ENCODE measurements at regions not wholly inside any gene's neighbourhood (a gene's known extent, or its start where the extent isn't known, plus 50 kb on each side); places are given as distances from the start of the nearest gene placed in this dataset.

DNA sequence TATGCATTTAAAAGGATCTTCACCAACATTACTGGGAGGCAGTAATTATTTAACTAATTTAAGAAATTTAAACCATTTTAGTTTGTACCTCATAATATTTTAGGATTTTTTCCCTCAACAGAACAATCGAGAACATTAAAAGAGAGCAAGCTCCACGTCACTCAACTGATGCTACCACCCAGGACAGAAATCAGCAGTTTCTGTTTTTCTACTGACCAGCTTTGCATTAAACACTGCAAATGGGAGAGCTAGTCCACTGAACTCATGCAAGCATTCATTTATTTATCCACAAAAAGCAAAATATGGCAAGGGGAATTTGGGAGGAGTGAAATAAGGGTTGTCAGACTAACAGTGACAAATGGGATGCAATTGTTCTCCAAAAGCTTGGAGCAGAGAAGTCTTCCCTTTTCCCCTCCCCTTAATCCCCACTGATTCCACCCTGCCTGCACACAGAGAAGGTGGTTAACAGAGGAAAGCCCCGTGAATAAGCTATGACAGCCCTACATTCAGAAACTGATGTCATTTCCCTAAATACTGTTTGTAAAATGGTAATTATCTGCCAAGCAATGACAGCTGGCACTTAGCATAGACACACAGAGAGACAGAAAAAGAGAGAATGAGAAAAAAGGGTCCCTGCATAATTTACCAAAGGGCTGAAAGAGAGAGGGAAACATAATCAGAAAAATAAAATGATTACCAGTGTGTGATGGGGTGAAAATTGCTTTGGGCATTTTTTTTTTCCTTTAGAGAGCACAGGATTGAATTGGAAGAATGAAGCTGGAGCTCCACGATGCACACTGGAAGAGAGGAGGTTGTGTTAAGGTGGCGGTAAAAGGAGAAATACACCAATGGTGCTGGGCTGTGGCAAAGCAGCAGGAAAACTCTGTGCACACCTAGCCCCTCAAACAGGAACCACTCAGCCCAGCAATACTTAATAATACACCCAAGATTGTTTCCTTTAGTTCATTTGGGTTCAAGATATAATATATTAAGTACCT is 777.4 kb downstream of the TUSC7 start:
- Histone ChIP-seq H3K9me3 (replicated peaks; ENCODE audit: insufficient read depth, low read length) (no peaks in the 10 kb centered on the region), H4K20me1 (ENCODE audit: insufficient read depth, low read length) (no peaks in the 10 kb centered on the region), H2AFZ (ENCODE audit: low read length) (peak overlapping the region; percentile 22; the same call in 1 of the 2 replicates), H3K4me3 (ENCODE audit: low read length) (no peak overlapping the region), H3F3A (ENCODE audit: insufficient read depth, low read length) (peaks cover 3% of the 10 kb centered on the region; the same call in 1 of the 2 replicates), H3K36me3 (replicated peaks; ENCODE audit: insufficient read depth, low read length) (no peaks in the 10 kb centered on the region), H3K27ac (ENCODE audit: low read length) (peak overlapping the region; percentile 50; the same call in 1 of the 2 replicates), H3K9me2 (replicated peaks; ENCODE audit: insufficient read depth, low read length) (no peaks in the 10 kb centered on the region), H3K4me1 (ENCODE audit: low read length) (no peaks in the 10 kb centered on the region), H3K79me2 (ENCODE audit: low read length) (no peaks in the 10 kb centered on the region), H3K9ac (ENCODE audit: low read length) (peak overlapping the region; percentile 5; the same call in 1 of the 2 replicates), H3K4me2 (ENCODE audit: low read depth, low read length) (peak overlapping the region; percentile 23; the same call in 1 of the 2 replicates), H3K27me3 (replicated peaks; ENCODE audit: insufficient read depth, low read length) (no peaks in the 10 kb centered on the region)
- no peak for TF ChIP-seq EZH2phosphoT487 (IDR thresholded peaks at IDR 0.05; ENCODE audit: low read length)
- TF ChIP-seq, protein P1, sequence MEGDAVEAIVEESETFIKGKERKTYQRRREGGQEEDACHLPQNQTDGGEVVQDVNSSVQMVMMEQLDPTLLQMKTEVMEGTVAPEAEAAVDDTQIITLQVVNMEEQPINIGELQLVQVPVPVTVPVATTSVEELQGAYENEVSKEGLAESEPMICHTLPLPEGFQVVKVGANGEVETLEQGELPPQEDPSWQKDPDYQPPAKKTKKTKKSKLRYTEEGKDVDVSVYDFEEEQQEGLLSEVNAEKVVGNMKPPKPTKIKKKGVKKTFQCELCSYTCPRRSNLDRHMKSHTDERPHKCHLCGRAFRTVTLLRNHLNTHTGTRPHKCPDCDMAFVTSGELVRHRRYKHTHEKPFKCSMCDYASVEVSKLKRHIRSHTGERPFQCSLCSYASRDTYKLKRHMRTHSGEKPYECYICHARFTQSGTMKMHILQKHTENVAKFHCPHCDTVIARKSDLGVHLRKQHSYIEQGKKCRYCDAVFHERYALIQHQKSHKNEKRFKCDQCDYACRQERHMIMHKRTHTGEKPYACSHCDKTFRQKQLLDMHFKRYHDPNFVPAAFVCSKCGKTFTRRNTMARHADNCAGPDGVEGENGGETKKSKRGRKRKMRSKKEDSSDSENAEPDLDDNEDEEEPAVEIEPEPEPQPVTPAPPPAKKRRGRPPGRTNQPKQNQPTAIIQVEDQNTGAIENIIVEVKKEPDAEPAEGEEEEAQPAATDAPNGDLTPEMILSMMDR (IDR thresholded peaks at IDR 0.05; ENCODE audit: low read length) = no peak
- TF ChIP-seq EZH2 (optimal IDR thresholded peaks at IDR 0.05; ENCODE audit: low read depth, low read length) = no peak
- peak; percentile 65 for DNase-seq

DNA sequence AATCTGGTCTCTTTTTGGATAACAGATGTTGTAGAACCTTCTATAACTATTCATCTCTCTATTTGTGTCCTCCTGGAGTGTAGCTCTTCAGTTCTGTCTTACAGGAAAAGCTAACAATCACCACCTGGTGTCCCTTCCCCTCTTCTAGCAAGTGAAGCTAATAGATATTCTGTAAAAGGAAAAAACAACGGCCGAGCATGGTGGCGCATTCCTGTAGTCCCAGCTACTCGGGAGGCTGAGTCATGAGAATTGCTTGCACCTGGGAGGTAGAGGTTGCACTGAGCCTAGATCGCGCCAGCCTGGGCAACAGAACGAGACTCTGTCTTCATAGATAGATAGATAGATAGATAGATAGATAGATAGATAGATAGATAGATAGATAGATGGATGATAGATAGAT is 779.4 kb downstream of the TUSC7 start:
- H3K79me2 ChIP-seq (ENCODE audit: low read length) = no peaks in the 10 kb centered on the region
- H3K9ac ChIP-seq (ENCODE audit: low read length) = no peak overlapping the region
- H2AFZ ChIP-seq (ENCODE audit: low read length) = no peak overlapping the region

DNA sequence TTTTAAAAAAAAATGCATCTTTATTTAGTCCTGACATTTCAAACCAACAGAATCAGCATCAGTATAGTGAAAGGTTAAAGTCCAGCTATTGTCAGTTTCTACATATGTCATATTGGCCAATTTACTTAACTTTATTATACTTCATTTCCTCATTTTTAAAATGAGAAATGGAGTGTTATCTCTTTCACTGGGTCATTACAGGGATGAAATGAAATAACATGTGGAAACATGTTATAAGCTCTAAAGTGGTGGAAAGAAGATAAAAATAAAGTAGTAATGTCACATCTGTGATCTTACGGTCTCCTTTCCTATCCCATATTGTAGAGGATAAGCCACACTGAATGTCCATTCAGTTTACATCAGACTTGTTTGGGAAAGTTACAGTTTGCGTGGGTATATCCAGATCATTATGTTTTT is 780.1 kb downstream of the TUSC7 start:
- TF ChIP-seq, protein P1 (IDR thresholded peaks at IDR 0.05; ENCODE audit: low read length) = no peak
- TF ChIP-seq EZH2 (optimal IDR thresholded peaks at IDR 0.05; ENCODE audit: low read depth, low read length) = no peak
- no peak overlapping the region for H3K27ac ChIP-seq (ENCODE audit: low read length)
- no peaks in the 10 kb centered on the region for H3K9me2 ChIP-seq (replicated peaks; ENCODE audit: insufficient read depth, low read length)
- H3K4me1 ChIP-seq (ENCODE audit: low read length) = no peaks in the 10 kb centered on the region
- no peak overlapping the region for H2AFZ ChIP-seq (ENCODE audit: low read length)
- H3K9me3 ChIP-seq (replicated peaks; ENCODE audit: insufficient read depth, low read length) = no peaks in the 10 kb centered on the region
- H3K4me3 ChIP-seq (ENCODE audit: low read length) = no peak overlapping the region
- DNase-seq = no peak
- no peaks in the 10 kb centered on the region for H3K79me2 ChIP-seq (ENCODE audit: low read length)
- H3K4me2 ChIP-seq (ENCODE audit: low read depth, low read length) = no peak overlapping the region
- H3K27me3 ChIP-seq (replicated peaks; ENCODE audit: insufficient read depth, low read length) = no peaks in the 10 kb centered on the region
- H3F3A ChIP-seq (ENCODE audit: insufficient read depth, low read length) = peaks cover 3% of the 10 kb centered on the region; the same call in 1 of the 2 replicates
- no peaks in the 10 kb centered on the region for H3K36me3 ChIP-seq (replicated peaks; ENCODE audit: insufficient read depth, low read length)
- H3K9ac ChIP-seq (ENCODE audit: low read length) = no peak overlapping the region
- H4K20me1 ChIP-seq (ENCODE audit: insufficient read depth, low read length) = no peaks in the 10 kb centered on the region

More for the DNA sequence above, 779.4 kb downstream of the TUSC7 start:
- TF ChIP-seq, protein P1 (IDR thresholded peaks at IDR 0.05; ENCODE audit: low read length) = no peak
- no peak for TF ChIP-seq EZH2 (optimal IDR thresholded peaks at IDR 0.05; ENCODE audit: low read depth, low read length)
- TF ChIP-seq EZH2phosphoT487 (IDR thresholded peaks at IDR 0.05; ENCODE audit: low read length) = no peak
- H3K9me2 ChIP-seq (replicated peaks; ENCODE audit: insufficient read depth, low read length) = no peaks in the 10 kb centered on the region
- no peak overlapping the region for H3K27ac ChIP-seq (ENCODE audit: low read length)
- H3K4me2 ChIP-seq (ENCODE audit: low read depth, low read length) = no peak overlapping the region
- no peaks in the 10 kb centered on the region for H3K36me3 ChIP-seq (replicated peaks; ENCODE audit: insufficient read depth, low read length)
- DNase-seq = no peak
- H3K4me1 ChIP-seq (ENCODE audit: low read length) = no peaks in the 10 kb centered on the region
- H3F3A ChIP-seq (ENCODE audit: insufficient read depth, low read length) = peaks cover 3% of the 10 kb centered on the region; the same call in 1 of the 2 replicates
- no peaks in the 10 kb centered on the region for H3K9me3 ChIP-seq (replicated peaks; ENCODE audit: insufficient read depth, low read length)
- H4K20me1 ChIP-seq (ENCODE audit: insufficient read depth, low read length) = no peaks in the 10 kb centered on the region
- no peaks in the 10 kb centered on the region for H3K27me3 ChIP-seq (replicated peaks; ENCODE audit: insufficient read depth, low read length)
- no peak overlapping the region for H3K4me3 ChIP-seq (ENCODE audit: low read length)

Data from MM.1S (cell line).